Tongue (tissue), 2 donors: ENCODE measurements at regions not wholly inside any gene's neighbourhood (a gene's known extent, or its start where the extent isn't known, plus 50 kb on each side); places are given as distances from the start of the nearest gene placed in this dataset. TPM values are rescaled to one million over a fixed set of nuclear protein-coding genes. Genes with fewer than 3 reads are reported as not detected.
A peak's percentile ranks its signal among the peaks of the same experiment; 100 is the strongest.

Source experiments
- DNase-seq: peaks from one replicate; pipeline ENCODE4 v3.0.0-alpha.2; 2015
- small RNA-seq: library from RNA; depleted of rRNA; stranded (forward); fragments of <200 nt; gene quantifications from one replicate; pipeline ENCODE3, GENCODE V24; 2014; ENCODE audit warnings: low replicate concordance

DNA sequence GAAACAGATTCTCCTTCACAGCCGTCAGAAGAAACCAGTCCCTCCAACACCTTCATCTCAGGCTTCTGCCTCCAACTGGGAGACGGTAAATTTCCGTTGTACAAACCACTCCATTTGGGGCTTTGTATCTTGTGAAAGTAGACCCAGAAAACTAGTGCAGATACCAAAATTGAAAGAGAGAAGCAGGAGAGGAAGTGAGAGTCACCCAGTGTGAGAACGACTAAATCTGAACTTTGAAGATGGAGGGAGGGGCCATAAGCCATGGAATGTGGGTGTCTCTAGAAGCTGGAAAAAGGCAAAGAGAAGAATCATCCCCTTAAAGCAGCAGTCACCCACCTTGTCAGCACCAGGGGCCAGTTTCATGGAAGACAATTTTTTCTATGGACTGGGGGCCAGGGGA lies 88.3 kb upstream of the LRATD1 start:
- no peak for DNase-seq

DNA sequence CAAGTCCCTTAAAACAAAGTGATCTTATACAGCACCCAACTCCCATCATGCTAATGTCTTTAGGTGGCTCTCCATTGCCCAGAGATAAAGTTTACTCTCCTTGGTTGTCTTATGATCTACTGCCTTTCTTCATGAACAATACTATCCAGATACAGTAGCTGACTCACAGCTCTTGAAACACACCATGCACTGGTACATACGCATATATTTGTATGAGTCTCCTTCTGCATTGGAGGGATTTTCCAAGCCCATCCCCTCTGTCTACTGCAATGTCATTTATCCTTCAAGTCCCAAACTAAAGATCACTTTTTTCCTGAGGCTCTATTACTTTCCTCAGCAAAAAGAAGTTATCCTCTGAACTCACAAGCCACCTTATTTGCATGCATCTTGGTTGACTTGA lies 84.7 kb upstream of the LRATD1 start:
- no peak for DNase-seq

DNA sequence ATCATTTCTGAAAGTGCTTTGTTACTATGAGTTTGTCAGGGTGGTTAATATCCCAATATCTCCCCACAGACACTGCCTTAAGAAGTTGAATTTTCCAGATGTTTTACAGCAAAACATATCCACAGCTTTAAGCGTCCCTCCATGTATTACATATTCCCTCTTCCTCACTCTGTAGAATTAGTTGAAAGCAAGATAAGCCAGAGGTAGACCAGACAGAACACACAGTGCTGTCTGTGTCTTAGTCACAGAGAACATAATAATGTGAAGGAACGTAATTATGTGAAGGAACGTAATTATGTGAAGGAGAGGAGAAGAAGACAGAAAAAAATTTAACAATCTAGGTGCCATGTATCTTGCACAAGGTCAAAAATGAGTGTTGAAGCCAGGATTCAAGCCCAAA lies 81.9 kb upstream of the LRATD1 start:
- DNase-seq = peak; percentile 17

DNA sequence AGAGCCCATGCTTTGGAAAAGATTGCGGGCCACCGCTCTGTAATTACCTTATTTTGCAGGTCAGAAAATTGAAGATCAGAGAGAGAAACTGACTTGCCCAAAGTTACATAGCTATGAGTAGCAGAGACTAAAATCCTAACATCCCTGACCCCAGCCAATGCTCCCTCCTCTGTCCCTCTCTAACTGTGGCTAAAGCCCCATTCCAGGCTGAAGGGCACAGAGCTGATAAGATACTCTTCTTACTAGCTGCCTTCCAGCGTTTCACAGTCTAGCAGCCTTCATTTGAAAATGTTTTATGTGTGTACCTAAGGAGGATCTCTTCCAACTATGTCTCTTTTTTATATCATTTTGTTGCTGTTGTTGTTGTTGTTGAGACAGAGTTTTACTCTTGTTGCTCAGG lies 81.4 kb upstream of the LRATD1 start:
- no peak for DNase-seq

DNA sequence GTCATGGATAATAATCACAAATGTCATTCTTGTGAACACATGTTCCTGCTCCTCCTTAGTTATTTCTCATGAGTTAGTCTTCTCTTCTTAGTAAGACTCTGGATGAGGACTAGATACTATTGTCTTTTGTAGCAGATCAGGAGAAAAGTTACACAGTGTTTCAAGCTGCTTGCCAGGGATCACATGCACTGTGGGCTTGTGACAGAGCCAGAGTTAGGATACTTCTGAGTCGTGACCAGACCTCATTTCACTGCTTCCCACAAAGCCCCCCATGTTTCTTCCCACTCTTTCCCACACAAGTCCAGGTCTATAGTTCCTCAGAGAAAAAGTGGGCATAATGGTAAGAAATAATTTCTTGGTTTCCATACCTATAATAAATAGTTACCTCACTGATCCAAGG lies 80.2 kb upstream of the LRATD1 start:
- no peak for DNase-seq

DNA sequence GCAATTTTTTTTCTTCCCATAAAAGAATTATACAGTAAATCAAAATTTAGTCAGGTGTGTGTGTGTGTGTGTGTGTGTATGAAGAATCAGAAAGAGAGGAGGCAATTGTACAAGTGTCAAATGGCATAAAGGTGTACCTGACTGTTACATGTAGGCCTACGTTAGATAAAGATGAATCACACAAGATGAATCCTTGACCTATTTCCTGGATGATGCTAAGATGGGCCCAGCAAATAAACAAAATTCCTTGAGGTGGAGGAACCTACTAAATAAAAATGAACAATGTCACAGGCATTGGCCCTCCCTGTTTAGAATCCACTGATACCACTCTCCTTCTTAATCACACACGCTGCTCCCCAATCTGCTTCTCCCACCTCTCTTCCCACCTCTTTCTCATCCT lies 79.7 kb upstream of the LRATD1 start:
- DNase-seq = no peak

DNA sequence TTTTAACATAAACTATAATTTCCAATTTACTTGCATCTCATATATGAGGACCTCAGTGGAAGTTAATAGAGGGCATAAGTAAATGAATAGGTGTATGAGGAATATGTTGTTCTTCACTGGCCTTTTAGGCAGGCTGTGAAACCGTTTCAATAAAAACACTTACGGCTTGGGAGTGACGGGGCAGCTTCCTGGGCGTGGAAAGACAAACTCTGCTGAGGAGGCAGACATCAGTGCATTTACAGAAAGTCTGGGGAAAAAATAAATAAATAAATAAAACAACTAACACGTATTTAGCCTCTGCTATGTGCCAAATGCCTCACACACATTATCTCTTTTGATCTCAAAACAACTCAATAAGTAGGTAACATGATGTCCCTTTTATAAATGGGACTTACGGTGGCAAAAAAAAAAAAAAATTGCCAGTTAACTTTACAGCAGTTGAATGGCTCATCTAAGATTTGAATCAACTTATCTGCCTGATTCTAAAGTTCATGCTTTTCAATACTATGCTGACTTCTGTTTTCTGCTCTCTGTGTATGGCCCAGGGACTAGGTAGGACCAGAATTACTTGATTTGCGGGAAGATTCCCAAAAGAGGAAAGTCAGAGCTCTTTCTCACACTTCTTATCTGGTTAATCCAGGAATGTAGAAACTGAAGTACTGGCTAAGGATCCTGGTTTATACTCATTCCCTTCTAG lies 77.5 kb upstream of the LRATD1 start:
- no peak for DNase-seq

DNA sequence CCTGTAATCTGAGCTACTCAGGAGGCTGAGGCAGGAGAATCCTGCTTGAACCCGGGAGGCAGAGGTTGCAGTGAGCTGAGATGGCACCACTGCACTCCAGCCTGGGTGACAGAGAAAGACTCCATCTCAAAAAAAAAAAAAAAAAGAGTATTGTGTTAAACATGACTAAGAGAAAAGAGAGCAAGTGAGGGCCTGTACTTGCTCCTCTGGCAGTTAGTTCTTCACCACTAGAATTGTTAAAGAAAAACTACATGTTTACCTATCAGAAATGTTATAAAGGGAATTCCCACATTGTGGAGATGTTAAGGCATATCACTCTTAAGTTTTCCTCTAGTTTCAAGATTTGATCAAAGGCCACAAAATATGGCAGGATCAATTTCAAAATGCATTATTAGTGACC lies 75.4 kb upstream of the LRATD1 start:
- no peak for DNase-seq

DNA sequence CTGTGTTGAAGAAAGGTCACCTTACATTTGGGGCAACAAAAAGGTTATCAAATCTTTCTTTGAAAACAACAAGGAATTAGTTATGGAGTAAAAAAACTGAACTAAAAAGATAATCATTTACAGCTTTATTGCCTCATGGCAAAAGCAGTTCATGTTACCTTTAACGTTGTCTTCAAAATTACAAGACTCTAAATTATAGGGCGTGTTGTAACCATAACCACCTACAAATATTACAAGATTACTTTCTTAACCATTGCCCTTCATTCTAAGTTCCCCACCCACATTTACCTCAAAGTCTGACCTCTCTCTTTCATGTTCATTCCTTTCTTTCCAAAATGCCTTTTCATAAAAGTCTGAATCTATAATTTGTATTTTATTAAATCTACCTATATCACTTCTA lies 74.6 kb upstream of the LRATD1 start:
- DNase-seq = no peak

DNA sequence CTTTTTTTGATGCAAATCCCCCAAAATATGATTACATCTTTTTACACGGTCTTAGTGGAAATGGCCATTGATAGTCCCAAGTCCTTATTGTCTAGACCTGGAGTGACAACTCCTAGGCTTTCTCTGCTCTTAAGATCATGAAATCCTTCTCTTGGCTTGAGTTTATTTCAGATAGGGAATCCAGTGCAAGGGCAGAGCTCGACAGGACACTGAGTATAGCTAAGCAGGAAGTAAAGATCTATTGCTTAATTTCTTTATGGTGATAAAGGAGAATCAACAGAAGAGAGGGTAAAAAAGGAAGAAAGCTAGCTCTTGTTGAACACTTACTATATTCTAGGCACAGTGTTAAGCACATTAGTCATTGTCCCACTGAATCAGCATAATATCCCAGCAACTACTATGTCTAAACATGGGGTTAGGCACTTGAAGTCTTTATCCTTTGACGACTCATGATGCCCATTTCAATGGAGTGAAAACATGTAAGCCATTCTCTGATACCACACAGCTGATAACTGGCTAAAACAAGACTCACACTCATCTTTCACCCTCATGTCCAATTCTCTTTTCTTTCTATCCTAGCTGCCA lies 74.1 kb upstream of the LRATD1 start:
- no peak for DNase-seq

DNA sequence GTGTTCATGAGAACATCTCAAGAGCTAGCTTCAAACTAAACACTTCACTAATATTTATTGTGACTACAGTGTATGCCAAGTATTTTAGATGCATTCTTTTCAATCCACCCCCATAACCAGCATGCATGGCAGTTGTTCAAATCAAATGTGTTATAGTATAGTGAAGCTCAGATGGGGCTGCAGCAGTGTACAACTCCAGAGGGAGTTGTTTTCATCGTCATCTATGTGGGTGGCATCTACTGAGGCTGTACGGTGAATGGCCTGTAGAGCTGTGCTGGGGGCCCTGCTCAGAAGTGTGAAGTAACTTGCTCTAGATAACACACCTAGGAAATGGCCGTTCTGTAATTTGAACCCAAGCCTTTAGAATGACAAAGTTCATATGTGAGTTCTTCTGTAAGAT lies 71.8 kb upstream of the LRATD1 start:
- DNase-seq = no peak

DNA sequence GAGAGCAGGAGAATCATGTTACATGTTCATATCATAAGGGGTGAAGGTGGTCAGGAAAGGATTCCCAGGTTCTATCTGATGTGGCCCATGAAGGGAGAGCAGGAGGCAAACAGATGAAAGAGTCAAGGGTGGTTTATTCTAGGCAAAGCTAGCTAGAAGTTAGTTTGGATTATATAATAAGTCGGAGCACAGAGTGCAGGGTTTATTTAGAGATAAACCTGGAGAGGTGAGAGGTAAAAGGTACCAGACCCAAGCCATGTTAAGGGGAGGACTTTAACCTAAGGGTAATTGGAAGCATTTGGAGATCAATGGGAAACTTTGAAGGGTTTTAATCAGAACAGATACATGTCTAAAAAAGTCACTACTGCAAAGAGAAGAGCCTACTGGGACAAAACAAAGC lies 69.2 kb upstream of the LRATD1 start:
- DNase-seq = no peak

DNA sequence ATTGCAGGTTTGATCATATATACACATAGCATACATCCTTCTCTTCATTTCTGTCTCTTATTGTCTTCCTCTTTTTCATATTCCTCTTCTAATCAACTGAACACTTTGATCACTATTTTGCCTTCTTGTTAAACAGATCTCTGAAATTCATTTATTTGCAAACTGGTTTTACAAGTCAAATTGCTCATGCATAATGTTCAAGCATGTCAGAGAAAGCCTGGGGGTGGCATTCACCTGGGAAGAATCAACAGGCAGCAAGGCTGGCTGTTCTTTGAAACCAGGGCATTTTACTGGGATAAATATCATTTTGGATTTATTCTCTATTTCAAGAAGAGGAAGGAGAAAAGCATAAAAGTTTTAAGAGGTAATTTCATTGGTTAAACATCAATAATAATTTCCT lies 66.9 kb upstream of the LRATD1 start:
- no peak for DNase-seq

DNA sequence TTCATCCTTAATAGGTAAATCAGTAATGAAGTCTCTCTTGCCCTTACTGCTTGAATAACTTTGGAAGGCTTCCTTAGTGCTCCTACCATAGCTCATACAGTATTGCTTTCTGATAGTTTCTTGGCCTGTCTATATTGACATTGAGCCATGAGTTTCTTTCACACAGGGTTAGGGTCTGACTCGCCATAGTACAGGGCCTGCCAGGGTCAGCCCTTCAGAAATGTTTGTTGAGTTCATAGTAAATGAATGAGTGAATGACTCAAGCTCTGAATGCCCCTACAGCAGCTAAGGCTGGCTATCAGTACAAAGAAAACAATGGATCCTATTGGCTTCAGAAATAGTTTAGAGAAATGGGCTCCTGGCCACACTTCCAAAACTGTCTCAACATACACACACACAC lies 65.0 kb upstream of the LRATD1 start:
- no peak for DNase-seq

DNA sequence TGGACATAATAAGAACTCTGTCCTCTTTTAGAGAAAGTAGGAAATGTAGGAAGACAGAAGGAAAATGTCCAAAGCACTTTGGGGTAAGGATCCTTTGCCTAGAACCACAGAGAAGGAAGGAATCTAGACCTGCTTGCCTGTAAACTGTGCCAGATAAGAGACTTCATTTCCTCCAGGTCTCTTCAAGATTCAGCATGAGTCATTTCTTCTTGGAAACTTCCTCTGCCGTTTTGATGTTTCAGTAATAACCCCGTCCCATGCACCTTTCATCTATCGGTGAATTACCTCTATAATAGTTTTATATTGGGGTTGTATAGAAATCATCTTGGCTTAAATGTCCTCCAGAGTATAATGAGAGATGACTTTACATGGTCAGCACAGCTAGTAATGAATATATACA lies 63.2 kb upstream of the LRATD1 start:
- DNase-seq = no peak

DNA sequence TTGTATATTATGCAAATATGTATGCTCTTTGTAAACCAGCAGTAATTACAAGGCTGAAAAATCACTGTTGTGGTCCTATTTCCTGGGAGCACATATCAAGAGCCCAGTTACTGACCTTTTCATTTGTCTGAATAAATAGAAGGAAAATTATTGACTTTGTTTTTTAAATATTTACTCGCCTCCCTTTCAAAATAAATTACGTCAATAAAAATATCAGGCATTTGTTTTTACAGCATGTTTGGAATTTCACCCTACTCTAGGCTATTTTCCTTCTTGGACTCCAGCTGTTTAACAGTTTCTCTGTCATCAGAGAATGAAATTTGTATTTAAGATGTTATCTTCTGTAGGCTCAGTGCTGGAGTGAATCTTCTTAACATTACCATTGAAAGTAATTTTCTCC lies 59.9 kb upstream of the LRATD1 start:
- no peak for DNase-seq

DNA sequence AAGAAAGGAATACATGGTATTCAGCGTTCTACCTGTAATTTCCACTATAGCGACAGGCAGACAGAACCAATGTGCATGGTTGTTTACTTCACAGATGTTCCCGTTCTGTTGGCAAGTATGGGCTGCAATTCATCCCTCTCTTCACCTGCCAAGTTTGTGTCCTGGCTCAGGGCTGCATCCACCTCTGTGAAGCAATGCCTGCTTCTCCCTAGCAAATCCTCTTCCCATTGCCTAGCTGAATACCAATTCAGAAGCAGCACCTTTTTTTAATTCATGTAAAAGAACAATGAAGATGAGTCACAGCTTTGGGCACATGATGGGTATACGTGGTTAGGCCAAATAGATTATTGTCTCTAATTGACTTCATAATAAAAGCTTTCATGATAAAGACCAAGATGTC lies 54.7 kb upstream of the LRATD1 start:
- DNase-seq = no peak

Small RNA genes lying in the stretch of these regions (small RNA-seq; reads per million reads assigned to genes)
- gene RF00017 (not detected), gene RNU6-1288P (not detected)
